Neuronal stem cell (in vitro differentiated cells): ENCODE measurements at regions not wholly inside any gene's neighbourhood (a gene's known extent, or its start where the extent isn't known, plus 50 kb on each side); places are given as distances from the start of the nearest gene placed in this dataset.

Source experiments
- DNase-seq: peaks from one replicate; pipeline ENCODE4 v3.0.0-alpha.2; 2013; ENCODE audit warnings: low spot score
- H2AFZ ChIP-seq: one replicate; pipeline ENCODE4 v1.6.1; 2013; ENCODE audit warnings: mild to moderate bottlenecking, low read length, inconsistent platforms
- H2AK5ac ChIP-seq: 2 replicates; pipeline ENCODE4 v1.6.1; 2013; ENCODE audit warnings: low read depth, mild to moderate bottlenecking, inconsistent platforms, low read length, moderate library complexity, mixed read lengths
- H2BK120ac ChIP-seq: 2 replicates; pipeline ENCODE4 v1.6.1; 2013; ENCODE audit warnings: low read depth, mild to moderate bottlenecking, inconsistent platforms, low read length, moderate library complexity, mixed read lengths
- H2BK12ac ChIP-seq: one replicate; pipeline ENCODE4 v1.6.1; 2013; ENCODE audit warnings: low read length, inconsistent platforms
- H2BK15ac ChIP-seq: 2 replicates; pipeline ENCODE4 v1.6.1; 2013; ENCODE audit warnings: mild to moderate bottlenecking, low read length, inconsistent platforms, mixed read lengths
- H2BK5ac ChIP-seq: one replicate; pipeline ENCODE4 v1.6.1; 2013; ENCODE audit warnings: inconsistent platforms, mild to moderate bottlenecking, low read length, moderate library complexity
- H3K14ac ChIP-seq: one replicate; pipeline ENCODE4 v1.6.1; 2013; ENCODE audit warnings: low read length, inconsistent platforms
- H3K18ac ChIP-seq: 2 replicates; pipeline ENCODE4 v1.6.1; 2013; ENCODE audit warnings: low read length, inconsistent platforms
- H3K23ac ChIP-seq: 2 replicates; pipeline ENCODE4 v1.6.1; 2013; ENCODE audit warnings: low read depth, mild to moderate bottlenecking, mixed read lengths, low read length, inconsistent platforms; ENCODE audit not compliant: poor library complexity
- H3K27ac ChIP-seq: replicated peaks from 3 replicates; pipeline ENCODE4 v1.5.1; 2013; ENCODE audit warnings: low read length, inconsistent platforms
- H3K27me3 ChIP-seq, 3 experiments: 2 replicates each; pipeline ENCODE4 v1.6.1; 2013; ENCODE audit warnings: low read length in 3 of 3, mild to moderate bottlenecking in 2 of 3, inconsistent platforms in 1 of 3, low read depth in 1 of 3, mixed read lengths in 1 of 3, moderate library complexity in 1 of 3; ENCODE audit not compliant: control insufficient read depth in 3 of 3, insufficient read depth in 3 of 3
- H3K36me3 ChIP-seq, 2 donors: replicated peaks in 1 of 2; 2 replicates each; pipeline ENCODE4 v1.6.1; 2013; ENCODE audit warnings: low read length in 2 of 2; ENCODE audit not compliant: control insufficient read depth in 2 of 2, insufficient read depth in 2 of 2
- H3K4ac ChIP-seq: 2 replicates; pipeline ENCODE4 v1.6.1; 2013; ENCODE audit warnings: inconsistent platforms, mild to moderate bottlenecking, low read length, moderate library complexity
- H3K4me1 ChIP-seq, 2 donors: 1 replicate in 1 of 2; 2 replicates in 1 of 2; pipeline ENCODE4 v1.6.1; 2013; ENCODE audit warnings: low read length in 2 of 2, low read depth in 1 of 2; ENCODE audit not compliant: control insufficient read depth in 2 of 2, insufficient read depth in 1 of 2
- H3K4me2 ChIP-seq: one replicate; pipeline ENCODE4 v1.6.1; 2013; ENCODE audit warnings: mild to moderate bottlenecking, low read length, inconsistent platforms; ENCODE audit not compliant: insufficient read depth, poor library complexity, severe bottlenecking
- H3K4me3 ChIP-seq, 2 donors: 2 replicates each; pipeline ENCODE4 v1.5.1; 2013; ENCODE audit warnings: low read length in 2 of 2, mild to moderate bottlenecking in 2 of 2, inconsistent platforms in 1 of 2, moderate library complexity in 1 of 2
- H3K79me1 ChIP-seq: one replicate; pipeline ENCODE4 v1.6.1; 2013; ENCODE audit warnings: low read depth, mild to moderate bottlenecking, inconsistent platforms, low read length, moderate library complexity
- H3K9ac ChIP-seq: one replicate; pipeline ENCODE4 v1.6.1; 2013; ENCODE audit warnings: mild to moderate bottlenecking, low read depth, low read length, inconsistent platforms; ENCODE audit not compliant: poor library complexity
- H3K9me3 ChIP-seq, 2 donors: replicated peaks in 1 of 2; 2 replicates each; pipeline versions ENCODE3 to v1.6.1; 2013; ENCODE audit warnings: low read length in 2 of 2, mild to moderate bottlenecking in 2 of 2, inconsistent platforms in 1 of 2, low read depth in 1 of 2, mixed read lengths in 1 of 2, moderate library complexity in 1 of 2; ENCODE audit not compliant: control insufficient read depth in 2 of 2, insufficient read depth in 1 of 2
- H4K8ac ChIP-seq: one replicate; pipeline ENCODE4 v1.6.1; 2013; ENCODE audit warnings: low read depth, mild to moderate bottlenecking, inconsistent platforms, low read length, moderate library complexity
- H4K91ac ChIP-seq: one replicate; pipeline ENCODE4 v1.6.1; 2013; ENCODE audit warnings: low read length, low read depth, mild to moderate bottlenecking, inconsistent platforms; ENCODE audit not compliant: poor library complexity
- WGBS, 2 donors: extraction: QIAGEN DNeasy Blood & Tissue Kit; methylation state at CpG; one replicate each; pipeline ENCODE4 v1.1.7; 2013; ENCODE audit warnings: missing lambda C conversion rate in 2 of 2, mixed read lengths in 1 of 2; ENCODE audit not compliant: insufficient read length in 2 of 2, insufficient replicate concordance in 1 of 2; ENCODE audit errors: extremely low coverage in 2 of 2; 5-methylcytosine and 5-hydroxymethylcytosine counted together

DNA sequence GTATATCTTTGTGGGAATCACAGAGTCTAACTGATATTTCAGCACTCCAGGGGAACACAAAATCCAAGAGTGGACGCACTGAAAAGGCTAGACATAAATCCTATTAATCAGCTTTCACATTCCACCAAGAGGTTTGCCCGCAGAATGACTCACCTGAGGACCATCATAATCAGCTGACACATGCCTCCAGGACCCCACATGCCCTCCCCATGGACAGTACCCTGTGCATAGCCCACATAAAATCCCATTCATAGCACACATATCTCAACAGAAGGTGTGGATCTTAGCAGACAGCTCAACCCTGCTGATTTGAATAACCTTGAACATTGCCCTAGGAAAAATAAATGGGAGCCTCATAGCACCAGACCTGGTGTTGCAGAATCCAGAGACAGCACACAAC lies 246.8 kb upstream of the TENT5A start:
- no peak overlapping the region for H2BK5ac ChIP-seq
- H3K9me3 ChIP-seq: no peaks in the 10 kb centered on the region
- no peak overlapping the region for H3K14ac ChIP-seq
- no peaks in the 10 kb centered on the region for H3K36me3 ChIP-seq
- H3K18ac ChIP-seq: no peak overlapping the region
- H3K4me3 ChIP-seq: no peak overlapping the region
- H2BK15ac ChIP-seq: no peak overlapping the region
- no peak overlapping the region for H4K8ac ChIP-seq
- H3K4me2 ChIP-seq: no peak overlapping the region
- no CpG with 5 or more reads among the region's 2 CpGs for WGBS, 2 donors
- no peak overlapping the region for H3K27ac ChIP-seq
- no peak overlapping the region for H2AFZ ChIP-seq
- H3K27me3 ChIP-seq: no peaks in the 10 kb centered on the region
- H2AK5ac ChIP-seq: no peak overlapping the region
- no peak overlapping the region for H3K4ac ChIP-seq
- no peak overlapping the region for H2BK120ac ChIP-seq
- H2BK12ac ChIP-seq: no peak overlapping the region
- DNase-seq: no peak
- no peaks in the 10 kb centered on the region for H3K79me1 ChIP-seq
- H4K91ac ChIP-seq: no peak overlapping the region
- H3K9ac ChIP-seq: no peak overlapping the region
- no peak overlapping the region for H3K23ac ChIP-seq
- H3K4me1 ChIP-seq: no peaks in the 10 kb centered on the region

DNA sequence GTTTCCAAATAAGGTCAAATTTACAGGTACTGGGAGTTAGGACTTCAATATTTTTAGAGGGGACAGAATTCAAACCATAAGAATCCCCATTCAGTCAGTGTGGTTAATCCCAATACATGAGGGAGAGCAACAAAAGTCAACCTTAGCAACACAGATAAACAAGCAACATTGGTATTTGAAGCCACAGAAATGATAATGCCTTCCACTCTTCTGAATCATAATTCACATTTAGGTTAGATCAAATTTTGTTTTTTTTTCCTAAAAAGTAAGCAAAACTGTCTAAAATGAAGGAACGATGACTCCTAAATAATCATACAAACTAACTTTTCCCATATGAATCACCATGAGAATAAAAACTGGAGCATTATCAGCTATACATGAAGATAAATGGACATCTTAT lies 246.0 kb upstream of the TENT5A start:
- WGBS, 2 donors: no CpG with 5 or more reads among the region's 1 CpG
- H2BK120ac ChIP-seq: no peak overlapping the region
- DNase-seq: no peak
- H3K27me3 ChIP-seq: no peaks in the 10 kb centered on the region
- no peaks in the 10 kb centered on the region for H3K79me1 ChIP-seq
- no peak overlapping the region for H2BK5ac ChIP-seq
- H3K4me1 ChIP-seq: no peaks in the 10 kb centered on the region
- H2BK12ac ChIP-seq: no peak overlapping the region
- H3K9ac ChIP-seq: no peak overlapping the region
- H4K8ac ChIP-seq: no peak overlapping the region
- no peak overlapping the region for H4K91ac ChIP-seq
- no peak overlapping the region for H3K23ac ChIP-seq
- H3K4me3 ChIP-seq: no peak overlapping the region
- H3K18ac ChIP-seq: no peak overlapping the region
- no peak overlapping the region for H3K4me2 ChIP-seq
- H3K4ac ChIP-seq: no peak overlapping the region
- H2BK15ac ChIP-seq: no peak overlapping the region
- no peak overlapping the region for H2AFZ ChIP-seq
- no peak overlapping the region for H3K27ac ChIP-seq
- no peaks in the 10 kb centered on the region for H3K9me3 ChIP-seq
- H3K14ac ChIP-seq: no peak overlapping the region
- H3K36me3 ChIP-seq: no peaks in the 10 kb centered on the region
- H2AK5ac ChIP-seq: no peak overlapping the region

GRCh38 chr6:81997090-81997926 lies 244.8 kb upstream of the TENT5A start:
- Histone ChIP-seq H3K4me3 (no peak overlapping the region), H3K14ac (no peak overlapping the region), H3K4me2 (no peak overlapping the region), H2AK5ac (no peak overlapping the region), H3K9ac (no peak overlapping the region), H3K79me1 (no peaks in the 10 kb centered on the region), H2BK120ac (no peak overlapping the region), H3K18ac (no peak overlapping the region), H4K91ac (no peak overlapping the region), H3K9me3 (no peaks in the 10 kb centered on the region), H3K4ac (no peak overlapping the region), H4K8ac (no peak overlapping the region), H2AFZ (no peak overlapping the region), H3K36me3 (no peaks in the 10 kb centered on the region), H2BK5ac (no peak overlapping the region), H3K23ac (no peak overlapping the region), H3K27me3 (no peaks in the 10 kb centered on the region), H2BK12ac (no peak overlapping the region), H2BK15ac (no peak overlapping the region), H3K27ac (no peak overlapping the region), H3K4me1 (no peaks in the 10 kb centered on the region)
- whole genome bisulfite sequencing, 2 donors: no CpG with 5 or more reads among the region's 4 CpGs
- DNase-seq: no peak

DNA sequence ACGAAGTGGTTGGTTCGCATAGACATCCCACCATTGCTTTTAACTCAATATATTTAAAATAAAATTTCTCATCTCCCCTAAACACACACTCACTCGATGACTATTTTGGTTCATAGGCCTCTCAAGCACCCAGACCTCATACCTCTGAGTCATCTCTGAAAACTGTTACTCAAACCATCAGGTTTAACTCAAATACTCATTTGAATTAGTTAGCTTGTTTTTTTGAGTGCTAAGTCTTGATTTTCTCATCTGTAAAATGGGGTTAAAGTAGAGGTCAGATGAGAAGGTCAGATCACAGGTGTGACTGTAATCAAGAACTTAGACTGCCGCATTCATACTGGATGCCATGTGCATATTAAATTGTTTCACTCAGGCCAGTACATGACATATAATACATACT lies 243.9 kb upstream of the TENT5A start:
- Histone ChIP-seq H3K4me1 (no peaks in the 10 kb centered on the region), H4K91ac (no peak overlapping the region), H3K14ac (no peak overlapping the region), H3K36me3 (no peaks in the 10 kb centered on the region), H3K23ac (no peak overlapping the region), H3K9ac (no peak overlapping the region), H3K27me3 (no peaks in the 10 kb centered on the region), H3K27ac (no peak overlapping the region), H3K79me1 (no peaks in the 10 kb centered on the region), H2BK12ac (no peak overlapping the region), H3K18ac (no peak overlapping the region), H2BK120ac (no peak overlapping the region), H2BK5ac (no peak overlapping the region), H2AK5ac (no peak overlapping the region), H2AFZ (no peak overlapping the region), H3K4me2 (no peak overlapping the region), H2BK15ac (no peak overlapping the region), H3K9me3 (no peaks in the 10 kb centered on the region), H3K4me3 (no peak overlapping the region), H4K8ac (no peak overlapping the region), H3K4ac (no peak overlapping the region)
- no peak for DNase-seq
- WGBS, 2 donors: 100% methylated on average over 1 of the region's 4 CpGs; no CpG with 5 or more reads in 1 of the 2 donors
